ENCODE measurements at regions not wholly inside any gene's neighbourhood (a gene's known extent, or its start where the extent isn't known, plus 50 kb on each side); places are given as distances from the start of the nearest gene placed in this dataset.

DNA sequence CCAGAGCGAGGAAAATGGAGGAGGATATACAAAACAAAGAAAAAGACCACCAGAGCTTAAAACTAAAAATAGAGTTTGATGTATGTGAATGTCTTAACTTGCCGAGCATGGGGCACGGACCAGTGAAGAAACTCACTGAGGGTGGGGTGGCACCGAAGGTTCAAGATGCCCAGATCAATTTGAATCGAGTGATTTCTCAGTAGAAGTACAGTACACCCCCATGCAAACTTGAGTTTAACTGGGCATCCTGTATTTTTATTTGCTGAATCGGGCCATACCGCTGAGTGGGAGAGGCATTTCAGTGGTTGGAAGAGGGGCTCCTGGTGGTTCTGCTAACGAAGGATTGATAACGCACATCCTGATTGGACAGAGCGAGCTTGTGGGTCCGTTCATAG, 81.7 kb downstream of the ANKRD60 start:
- TF ChIP-seq, protein P1, sequence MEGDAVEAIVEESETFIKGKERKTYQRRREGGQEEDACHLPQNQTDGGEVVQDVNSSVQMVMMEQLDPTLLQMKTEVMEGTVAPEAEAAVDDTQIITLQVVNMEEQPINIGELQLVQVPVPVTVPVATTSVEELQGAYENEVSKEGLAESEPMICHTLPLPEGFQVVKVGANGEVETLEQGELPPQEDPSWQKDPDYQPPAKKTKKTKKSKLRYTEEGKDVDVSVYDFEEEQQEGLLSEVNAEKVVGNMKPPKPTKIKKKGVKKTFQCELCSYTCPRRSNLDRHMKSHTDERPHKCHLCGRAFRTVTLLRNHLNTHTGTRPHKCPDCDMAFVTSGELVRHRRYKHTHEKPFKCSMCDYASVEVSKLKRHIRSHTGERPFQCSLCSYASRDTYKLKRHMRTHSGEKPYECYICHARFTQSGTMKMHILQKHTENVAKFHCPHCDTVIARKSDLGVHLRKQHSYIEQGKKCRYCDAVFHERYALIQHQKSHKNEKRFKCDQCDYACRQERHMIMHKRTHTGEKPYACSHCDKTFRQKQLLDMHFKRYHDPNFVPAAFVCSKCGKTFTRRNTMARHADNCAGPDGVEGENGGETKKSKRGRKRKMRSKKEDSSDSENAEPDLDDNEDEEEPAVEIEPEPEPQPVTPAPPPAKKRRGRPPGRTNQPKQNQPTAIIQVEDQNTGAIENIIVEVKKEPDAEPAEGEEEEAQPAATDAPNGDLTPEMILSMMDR (IDR thresholded peaks at IDR 0.05) = no peak
- TF ChIP-seq POLR2A (IDR thresholded peaks at IDR 0.05) = no peak
- peaks cover 0 to 6% (median 0%) of the 10 kb centered on the region in 3 donors for H3K4me1 ChIP-seq
- H3K9me3 ChIP-seq = no peaks in the 10 kb centered on the region
- no peak for DNase-seq
- peaks cover 0 to 81% (median 1%) of the 10 kb centered on the region in 4 donors for H3K27me3 ChIP-seq
- H3K4me3 ChIP-seq = no peak overlapping the region
- peak overlapping the region in 2 of 4 donors; percentile 8 to 55 for H3K27ac ChIP-seq
- 84 to 87% methylated on average over 10 to 11 of the region's 11 CpGs for WGBS, 2 donors
- no peaks in the 10 kb centered on the region for H3K36me3 ChIP-seq
- intact Hi-C loops (cut with DNase I) = no loop called here

DNA sequence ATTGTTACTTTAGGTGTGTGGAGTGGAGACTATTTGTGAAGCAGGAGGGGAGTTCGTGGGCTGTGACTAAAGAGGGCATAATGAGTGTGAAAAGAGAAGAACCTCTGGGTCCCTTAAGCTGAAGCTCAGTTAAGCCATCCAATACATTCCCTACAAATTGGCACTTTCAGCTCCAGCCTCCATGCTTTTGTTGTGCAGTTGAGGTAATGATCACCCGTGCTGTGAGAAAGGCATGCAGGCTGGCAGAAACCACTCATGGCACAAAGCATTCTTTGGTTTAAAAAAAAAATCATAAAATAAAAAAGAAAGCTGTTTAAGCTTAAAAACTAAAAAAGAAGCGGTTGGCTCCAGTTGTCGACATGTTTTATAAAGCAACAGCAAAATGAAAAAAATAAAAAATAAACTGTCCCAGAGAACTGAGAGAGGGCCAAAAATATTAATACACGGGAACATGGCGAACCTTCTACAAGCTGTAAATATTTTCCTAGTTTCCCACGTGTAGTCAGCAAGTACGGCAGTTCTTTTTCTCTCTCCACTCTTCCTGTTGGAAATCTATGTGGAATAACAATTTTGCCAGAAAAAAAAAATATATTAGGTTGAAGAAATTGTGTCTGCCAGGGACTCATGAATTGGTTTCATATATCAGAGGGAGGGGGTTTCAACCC, 82.2 kb downstream of the ANKRD60 start:
- no peaks in the 10 kb centered on the region for H3K36me3 ChIP-seq
- H3K27me3 ChIP-seq = peaks cover 0 to 81% (median 1%) of the 10 kb centered on the region in 4 donors
- H3K4me1 ChIP-seq = peaks cover 0 to 6% (median 0%) of the 10 kb centered on the region in 3 donors
- WGBS, 2 donors = 47 to 61% methylated on average over 8 of the region's 8 CpGs
- H3K9me3 ChIP-seq = no peaks in the 10 kb centered on the region
- intact Hi-C loops (cut with DNase I) = no loop called here
- no peak overlapping the region for H3K4me3 ChIP-seq
- H3K27ac ChIP-seq = peak overlapping the region in 3 of 4 donors; percentile 33 to 62 (median 57)
- TF ChIP-seq, protein P1 (IDR thresholded peaks at IDR 0.05) = no peak
- no peak for DNase-seq

GRCh38 chr20:58145506-58146080, 82.9 kb downstream of the ANKRD60 start:
- intact Hi-C loops (cut with DNase I) = no loop called here
- WGBS, 2 donors = 68 to 89% methylated on average over 6 of the region's 6 CpGs
- Histone ChIP-seq H3K27me3 (peaks cover 0 to 81% (median 1%) of the 10 kb centered on the region in 4 donors), H3K36me3 (no peaks in the 10 kb centered on the region), H3K27ac (peak overlapping the region in 3 of 4 donors; percentile 33 to 62 (median 57)), H3K4me1 (peaks cover 0 to 6% (median 0%) of the 10 kb centered on the region in 3 donors), H3K9me3 (no peaks in the 10 kb centered on the region), H3K4me3 (no peak overlapping the region)
- TF ChIP-seq POLR2A (IDR thresholded peaks at IDR 0.05) = no peak
- TF ChIP-seq, protein P1 (IDR thresholded peaks at IDR 0.05) = no peak
- no peak for DNase-seq

GRCh38 chr20:58144096-58144495, 84.4 kb downstream of the ANKRD60 start:
- WGBS, 2 donors = 83 to 95% methylated on average over 5 to 9 of the region's 9 CpGs
- H3K9me3 ChIP-seq = no peaks in the 10 kb centered on the region
- intact Hi-C loops (cut with DNase I) = no loop called here
- no peaks in the 10 kb centered on the region for H3K36me3 ChIP-seq
- no peak overlapping the region for H3K27ac ChIP-seq
- H3K27me3 ChIP-seq = peaks cover 0 to 81% (median 0%) of the 10 kb centered on the region in 4 donors
- DNase-seq = no peak
- H3K4me1 ChIP-seq = peaks cover 0 to 6% (median 0%) of the 10 kb centered on the region in 3 donors
- TF ChIP-seq, protein P1 (IDR thresholded peaks at IDR 0.05) = no peak
- no peak for TF ChIP-seq POLR2A (IDR thresholded peaks at IDR 0.05)
- no peak overlapping the region for H3K4me3 ChIP-seq

- DNase-seq = no peak
- Histone ChIP-seq H3K27ac (no peak overlapping the region), H3K36me3 (no peaks in the 10 kb centered on the region), H3K4me3 (no peak overlapping the region), H3K4me1 (peaks cover 0 to 6% (median 0%) of the 10 kb centered on the region in 3 donors), H3K9me3 (no peaks in the 10 kb centered on the region), H3K27me3 (peaks cover 0 to 81% (median 0%) of the 10 kb centered on the region in 4 donors)
- TF ChIP-seq POLR2A (IDR thresholded peaks at IDR 0.05) = no peak
- TF ChIP-seq, protein P1 (IDR thresholded peaks at IDR 0.05) = no peak
- intact Hi-C loops (cut with DNase I) = no loop called here
Measured at GRCh38 chr20:58143531-58143930, 84.9 kb downstream of the ANKRD60 start.

Data from esophagus squamous epithelium (tissue), 5 donors.